Progenitor cell of endocrine pancreas (in vitro differentiated cells): ENCODE measurements at regions not wholly inside any gene's neighbourhood (a gene's known extent, or its start where the extent isn't known, plus 50 kb on each side); places are given as distances from the start of the nearest gene placed in this dataset.

Source experiments
- DNase-seq: peaks from one replicate; pipeline ENCODE4 v3.0.0; 2021; ENCODE audit warnings: low spot score; ENCODE audit not compliant: unreplicated experiment
- H3K27ac Mint-ChIP-seq: 2 replicates; pipeline ENCODE4 v1.8.0; 2021; ENCODE audit warnings: mild to moderate bottlenecking, moderate library complexity, mixed read lengths
- H3K27me3 Mint-ChIP-seq: 2 replicates; pipeline ENCODE4 v1.8.0; 2021; ENCODE audit warnings: mixed read lengths
- H3K36me3 Mint-ChIP-seq: 2 replicates; pipeline ENCODE4 v1.8.0; 2022; ENCODE audit warnings: mixed read lengths; ENCODE audit not compliant: insufficient read depth
- H3K4me1 Mint-ChIP-seq: 2 replicates; pipeline ENCODE4 v1.8.0; 2021; ENCODE audit warnings: low read depth, mixed read lengths
- H3K4me3 Mint-ChIP-seq: 2 replicates; pipeline ENCODE4 v1.8.0; 2021; ENCODE audit warnings: low read depth, mild to moderate bottlenecking, moderate library complexity, mixed read lengths
- H3K9me3 Mint-ChIP-seq: 2 replicates; pipeline ENCODE4 v1.8.0; 2021; ENCODE audit warnings: low read depth, mixed read lengths
- TF ChIP-seq, protein P1 (sequence below): fragments of 200-600 bp; sonication (generic); IDR thresholded peaks from one replicate; pipeline ENCODE4 v1.5.0; 2021; ENCODE audit warnings: antibody characterized with exemption, mild to moderate bottlenecking; ENCODE audit not compliant: unreplicated experiment

DNA sequence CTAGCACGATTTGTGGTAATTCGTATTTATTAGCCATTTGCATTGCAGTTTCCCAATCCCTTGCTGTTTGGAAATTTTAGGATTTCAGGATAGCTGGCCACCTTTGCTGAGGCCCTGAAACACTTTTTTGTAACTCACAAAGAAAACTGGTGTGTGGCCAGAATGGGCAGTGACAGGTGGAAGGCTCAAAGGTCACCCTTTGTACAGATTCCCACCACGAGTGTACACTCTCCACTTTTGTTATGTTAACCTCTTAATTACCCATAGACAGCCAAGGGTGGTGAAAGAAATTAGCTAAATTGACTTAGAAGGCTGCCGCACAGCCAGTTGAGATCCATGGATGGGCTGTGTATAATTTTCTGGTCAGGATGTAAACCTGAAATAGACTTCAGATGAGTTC lies 109.7 kb upstream of the ARX start:
- Mint-ChIP-seq H3K4me3 (no peak overlapping the region), H3K27me3 (peaks cover 3% of the 10 kb centered on the region), H3K27ac (no peak overlapping the region), H3K9me3 (peaks cover 29% of the 10 kb centered on the region), H3K4me1 (peaks cover 10% of the 10 kb centered on the region), H3K36me3 (peaks cover 7% of the 10 kb centered on the region)
- DNase-seq, result no peak
- TF ChIP-seq, protein P1, sequence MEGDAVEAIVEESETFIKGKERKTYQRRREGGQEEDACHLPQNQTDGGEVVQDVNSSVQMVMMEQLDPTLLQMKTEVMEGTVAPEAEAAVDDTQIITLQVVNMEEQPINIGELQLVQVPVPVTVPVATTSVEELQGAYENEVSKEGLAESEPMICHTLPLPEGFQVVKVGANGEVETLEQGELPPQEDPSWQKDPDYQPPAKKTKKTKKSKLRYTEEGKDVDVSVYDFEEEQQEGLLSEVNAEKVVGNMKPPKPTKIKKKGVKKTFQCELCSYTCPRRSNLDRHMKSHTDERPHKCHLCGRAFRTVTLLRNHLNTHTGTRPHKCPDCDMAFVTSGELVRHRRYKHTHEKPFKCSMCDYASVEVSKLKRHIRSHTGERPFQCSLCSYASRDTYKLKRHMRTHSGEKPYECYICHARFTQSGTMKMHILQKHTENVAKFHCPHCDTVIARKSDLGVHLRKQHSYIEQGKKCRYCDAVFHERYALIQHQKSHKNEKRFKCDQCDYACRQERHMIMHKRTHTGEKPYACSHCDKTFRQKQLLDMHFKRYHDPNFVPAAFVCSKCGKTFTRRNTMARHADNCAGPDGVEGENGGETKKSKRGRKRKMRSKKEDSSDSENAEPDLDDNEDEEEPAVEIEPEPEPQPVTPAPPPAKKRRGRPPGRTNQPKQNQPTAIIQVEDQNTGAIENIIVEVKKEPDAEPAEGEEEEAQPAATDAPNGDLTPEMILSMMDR, result no peak

DNA sequence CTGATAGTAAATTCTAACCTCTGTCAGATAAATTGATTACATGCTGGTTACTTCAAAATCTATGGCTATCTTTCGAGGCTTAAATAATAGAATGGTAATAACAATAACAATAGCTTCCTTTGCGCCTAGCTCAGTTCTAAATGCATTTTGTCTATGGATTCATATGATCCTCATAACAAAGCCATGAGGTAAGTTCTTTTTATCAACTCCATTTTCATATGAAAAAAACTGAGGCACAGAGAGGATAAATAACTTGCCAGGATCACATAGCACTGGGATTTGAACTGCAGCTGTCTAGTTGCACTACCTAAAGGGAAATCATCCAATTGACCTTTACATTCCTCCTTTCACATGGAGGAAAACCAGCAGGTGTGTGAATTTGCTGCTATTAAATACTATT lies 108.6 kb upstream of the ARX start:
- peaks cover 3% of the 10 kb centered on the region for H3K27me3 Mint-ChIP-seq
- H3K4me3 Mint-ChIP-seq, result no peak overlapping the region
- no peak for DNase-seq
- TF ChIP-seq, protein P1, result no peak
- H3K9me3 Mint-ChIP-seq, result peaks cover 33% of the 10 kb centered on the region
- no peak overlapping the region for H3K27ac Mint-ChIP-seq
- H3K36me3 Mint-ChIP-seq, result peaks cover 7% of the 10 kb centered on the region
- H3K4me1 Mint-ChIP-seq, result peaks cover 10% of the 10 kb centered on the region

DNA sequence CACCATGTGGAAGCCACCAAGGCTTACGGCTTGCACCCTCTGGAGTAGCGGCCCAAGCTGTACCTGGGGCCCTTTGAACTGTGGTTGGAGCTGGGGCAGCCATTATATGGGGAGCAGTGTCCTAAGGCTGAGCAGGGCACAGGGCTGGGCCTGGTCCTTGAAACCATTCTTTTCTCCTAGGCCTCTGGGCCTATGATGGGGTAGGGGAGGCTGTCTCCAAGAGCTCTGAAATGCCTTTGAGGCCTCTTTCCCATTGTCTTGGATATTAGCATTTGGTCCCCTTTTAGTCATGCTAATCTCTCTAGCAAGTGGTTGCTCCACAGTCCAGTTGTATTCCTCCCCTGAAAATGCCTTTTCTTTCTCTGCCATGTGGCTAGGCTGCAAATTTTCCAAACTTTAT lies 96.4 kb upstream of the ARX start:
- no peak overlapping the region for H3K4me3 Mint-ChIP-seq
- no peaks in the 10 kb centered on the region for H3K27me3 Mint-ChIP-seq
- no peaks in the 10 kb centered on the region for H3K4me1 Mint-ChIP-seq
- no peak for DNase-seq
- no peaks in the 10 kb centered on the region for H3K9me3 Mint-ChIP-seq
- no peaks in the 10 kb centered on the region for H3K36me3 Mint-ChIP-seq
- H3K27ac Mint-ChIP-seq, result no peak overlapping the region
- TF ChIP-seq, protein P1, result no peak

DNA sequence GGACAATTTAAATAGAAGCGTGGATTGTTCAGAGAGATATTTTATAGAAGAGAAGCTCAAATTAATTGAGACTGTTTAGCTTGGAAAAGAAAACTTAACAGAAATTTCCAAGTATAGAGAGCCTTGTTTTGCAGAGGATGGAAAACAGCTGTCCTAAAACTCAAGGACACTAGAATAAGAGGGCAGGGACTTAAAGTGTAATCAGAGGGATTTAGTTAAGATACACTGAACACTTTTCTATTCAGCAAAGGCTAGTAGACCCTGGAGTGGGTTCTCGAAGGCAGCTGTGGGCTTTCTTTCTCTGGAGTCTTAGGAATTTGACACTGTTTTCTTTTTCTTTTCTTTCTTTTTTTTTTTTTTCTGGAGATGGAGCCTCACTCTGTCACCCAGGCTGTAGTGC lies 92.7 kb upstream of the ARX start:
- no peak overlapping the region for H3K27ac Mint-ChIP-seq
- no peak overlapping the region for H3K4me3 Mint-ChIP-seq
- TF ChIP-seq, protein P1, result no peak
- H3K4me1 Mint-ChIP-seq, result no peaks in the 10 kb centered on the region
- H3K9me3 Mint-ChIP-seq, result no peaks in the 10 kb centered on the region
- H3K27me3 Mint-ChIP-seq, result no peaks in the 10 kb centered on the region
- no peaks in the 10 kb centered on the region for H3K36me3 Mint-ChIP-seq
- no peak for DNase-seq

DNA sequence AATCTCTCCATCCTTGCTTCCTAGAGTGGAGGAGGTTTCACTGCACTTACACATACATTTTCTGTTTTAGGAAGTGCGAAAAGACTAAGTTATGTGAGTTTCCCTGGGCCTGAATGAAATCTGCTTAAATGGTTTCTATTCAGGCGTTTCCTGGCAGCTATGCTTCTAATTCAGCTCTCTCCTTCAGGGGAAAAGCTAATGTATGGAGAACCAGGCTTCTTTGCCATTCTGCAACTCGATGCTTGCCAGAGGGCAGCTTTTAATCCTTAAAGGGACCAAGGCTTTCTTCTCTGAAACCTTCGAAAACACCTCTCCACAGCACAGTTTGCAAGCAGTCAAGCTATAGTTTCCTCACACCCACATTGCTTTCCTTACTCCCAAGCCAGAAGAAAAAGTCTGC lies 89.5 kb upstream of the ARX start:
- DNase-seq, result no peak
- Mint-ChIP-seq H3K36me3 (no peaks in the 10 kb centered on the region), H3K9me3 (no peaks in the 10 kb centered on the region), H3K27ac (no peak overlapping the region), H3K4me3 (no peak overlapping the region), H3K27me3 (no peaks in the 10 kb centered on the region), H3K4me1 (no peaks in the 10 kb centered on the region)
- TF ChIP-seq, protein P1, result no peak
